ENCODE measurements at regions not wholly inside any gene's neighbourhood (a gene's known extent, or its start where the extent isn't known, plus 50 kb on each side); places are given as distances from the start of the nearest gene placed in this dataset.
"Not testable (repeated sequence)": the region's sequence is repeated elsewhere in the genome, so short reads cannot be mapped to it uniquely, and the experiment has no call there.

DNA sequence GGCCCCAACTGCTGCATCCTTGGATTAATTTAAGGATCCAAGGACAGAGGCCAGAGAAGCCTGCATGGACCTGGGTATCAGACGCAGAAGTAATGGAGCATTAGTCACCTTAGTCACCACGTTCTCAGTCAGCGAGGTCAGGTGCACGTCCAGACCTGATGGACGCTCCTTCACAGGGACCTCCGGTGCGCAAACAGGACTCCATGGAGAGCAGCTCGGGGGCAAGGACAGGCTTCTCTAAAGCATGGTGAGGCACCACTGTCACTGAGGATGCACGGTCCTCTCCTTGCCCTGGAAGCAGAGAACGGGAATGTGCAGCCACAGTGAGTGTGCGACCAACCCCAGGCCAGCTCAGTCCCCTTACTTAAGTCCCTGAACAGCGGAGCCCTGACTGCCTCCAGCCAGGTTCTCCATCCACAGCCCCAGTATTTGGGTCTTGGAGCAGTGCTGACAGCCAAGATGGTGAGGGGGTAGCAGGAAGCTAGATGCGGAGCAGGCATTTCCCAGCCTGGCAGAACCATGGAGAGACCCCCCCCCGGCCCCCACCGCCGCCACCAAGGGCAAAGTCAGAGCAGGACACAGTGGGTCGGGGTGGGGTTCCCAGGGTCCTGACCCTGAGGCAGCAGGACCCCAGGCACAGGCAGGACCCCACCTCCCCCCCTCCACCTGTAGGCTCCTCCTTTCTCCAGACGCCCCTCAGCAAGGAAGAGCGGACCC is 253.4 kb upstream of the SFSWAP start:
- DNase-seq (ENCODE audit: low read depth): no peak

GRCh38 chr12:131458048-131458374 is 252.9 kb upstream of the SFSWAP start:
- no peak for DNase-seq (ENCODE audit: low read depth)

DNA sequence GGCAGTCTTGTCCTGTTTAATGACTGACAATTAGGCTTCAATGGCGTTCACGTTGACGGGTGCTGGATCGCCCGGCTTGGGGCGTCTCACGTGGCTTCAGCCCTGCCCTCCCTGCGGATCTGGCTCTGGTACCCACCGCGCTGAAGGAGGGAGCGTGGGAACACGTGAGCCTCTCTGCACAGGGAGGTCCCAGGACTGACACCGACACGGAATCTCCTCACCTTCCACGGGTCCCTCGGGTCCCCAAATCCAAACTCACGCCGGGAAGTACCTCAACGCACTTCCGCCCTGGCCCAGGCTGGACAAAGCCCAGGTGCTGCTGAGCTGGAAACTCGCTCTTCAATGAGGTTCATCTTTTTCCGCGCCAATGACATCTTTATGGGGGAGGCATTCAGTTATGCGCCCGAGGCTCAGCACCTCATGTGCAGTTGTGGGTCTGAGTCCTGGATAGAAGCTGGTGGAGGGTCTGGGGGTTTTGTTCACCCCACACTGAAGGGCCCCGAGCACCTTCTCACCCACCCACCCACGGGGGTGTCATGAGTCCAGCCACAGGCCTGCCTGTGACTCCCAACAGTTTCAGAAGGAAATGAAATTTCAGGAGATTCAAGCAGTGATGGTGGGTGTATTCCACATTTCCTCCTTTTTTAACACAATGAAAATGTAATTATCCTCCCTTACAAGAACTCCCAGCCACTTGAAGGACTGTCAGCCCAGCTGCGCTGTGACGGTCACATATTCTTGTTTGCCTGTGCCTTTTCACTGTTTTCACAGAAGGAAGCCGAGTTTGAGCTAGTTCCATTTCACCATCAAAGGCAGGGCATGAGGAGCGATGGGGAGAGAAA is 251.7 kb upstream of the SFSWAP start:
- DNase-seq (ENCODE audit: low read depth): no peak

GRCh38 chr12:131459773-131460365 is 251.0 kb upstream of the SFSWAP start:
- DNase-seq (ENCODE audit: low read depth): no peak

GRCh38 chr12:131460520-131460919 is 250.4 kb upstream of the SFSWAP start:
- DNase-seq (ENCODE audit: low read depth): no peak

- DNase-seq (ENCODE audit: low read depth): no peak
These were observed 249.8 kb upstream of the SFSWAP start for GRCh38 chr12:131461096-131461495.

GRCh38 chr12:131463174-131463573 is 247.7 kb upstream of the SFSWAP start:
- no peak for DNase-seq (ENCODE audit: low read depth)

DNA sequence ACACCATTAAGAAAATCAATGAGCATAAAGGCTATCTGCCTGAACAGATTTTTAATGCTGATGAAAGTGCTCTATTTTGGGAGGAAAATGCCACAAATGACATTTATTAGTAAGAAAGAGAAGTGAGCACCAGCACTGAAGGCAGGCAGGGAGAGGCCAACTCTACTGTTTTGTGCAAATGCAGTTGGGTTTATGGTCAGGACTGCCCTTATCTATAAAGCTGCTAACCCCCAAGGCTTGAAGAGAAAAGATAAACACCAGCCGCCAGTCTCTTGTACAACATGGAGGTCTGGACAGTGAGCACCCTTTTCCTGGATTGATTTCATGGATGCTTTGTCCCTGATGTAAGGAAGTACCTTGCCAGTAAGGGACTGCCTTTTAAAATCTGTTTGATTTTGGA is 246.8 kb upstream of the SFSWAP start:
- no peak for DNase-seq (ENCODE audit: low read depth)

DNA sequence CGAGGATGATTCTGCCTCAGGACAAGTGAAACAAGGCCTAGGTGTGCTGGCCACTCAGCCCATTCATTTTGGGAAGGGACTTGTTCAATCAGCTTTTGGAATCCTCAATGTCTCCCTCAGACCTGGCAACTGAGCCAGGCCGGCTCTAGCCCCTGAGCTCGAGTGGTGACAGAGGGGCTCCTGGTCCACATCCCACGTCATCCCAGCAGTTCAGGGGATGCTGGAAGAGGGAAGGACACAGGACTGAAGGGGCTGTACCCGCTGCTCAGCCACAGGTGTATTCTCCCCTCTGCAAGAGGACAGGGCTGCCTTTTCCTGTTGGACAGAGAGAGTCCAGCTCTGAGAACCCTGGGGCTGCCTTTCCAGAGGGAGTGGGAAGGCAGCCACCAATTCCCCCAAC is 244.6 kb upstream of the SFSWAP start:
- DNase-seq (ENCODE audit: low read depth): no peak

- no peak for DNase-seq (ENCODE audit: low read depth)
These were observed 244.0 kb upstream of the SFSWAP start for GRCh38 chr12:131466932-131467331.

DNA sequence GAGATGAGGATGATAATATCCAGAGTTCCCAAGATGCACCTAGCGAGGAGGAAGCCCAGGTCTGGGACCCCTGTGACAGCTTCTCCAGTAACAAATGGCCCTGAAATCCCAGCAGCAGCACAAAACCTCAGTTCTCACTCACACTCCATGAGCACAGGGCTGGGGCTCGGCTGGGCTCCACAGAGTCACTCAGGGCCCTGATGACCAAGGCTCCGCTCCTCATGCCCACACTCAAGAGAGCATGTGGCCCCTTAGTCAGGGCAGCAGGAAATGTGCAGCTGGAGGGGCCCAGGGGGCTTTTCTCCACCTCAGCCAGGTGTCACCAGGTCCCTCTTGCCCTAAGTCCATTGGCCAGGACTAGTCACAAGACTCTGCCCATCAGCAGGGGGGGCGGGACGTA is 242.7 kb upstream of the SFSWAP start:
- DNase-seq (ENCODE audit: low read depth): no peak

DNA sequence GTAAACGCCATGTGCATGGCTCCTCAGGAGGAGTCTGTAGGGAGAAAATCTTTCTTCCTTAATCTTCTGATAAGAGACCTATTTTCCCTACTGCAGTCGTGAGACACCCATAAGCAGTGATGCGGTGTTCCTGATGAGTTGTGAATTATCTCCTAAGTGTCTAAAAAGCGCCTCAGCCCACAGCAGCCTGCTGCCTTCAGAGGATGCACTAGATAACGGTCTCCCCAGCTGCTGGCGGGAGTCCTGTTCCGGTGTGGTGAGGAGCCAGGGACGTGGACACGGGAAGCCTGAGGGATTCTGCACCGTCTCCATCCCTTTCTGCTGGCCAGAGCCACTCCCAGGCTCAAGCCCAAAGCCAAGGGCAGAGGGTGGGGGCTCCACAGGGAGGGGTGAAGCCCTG is 240.9 kb upstream of the SFSWAP start:
- not testable (repeated sequence) for DNase-seq (ENCODE audit: low read depth)

- DNase-seq (ENCODE audit: low read depth): no peak
These were observed 239.5 kb upstream of the SFSWAP start for GRCh38 chr12:131471271-131471905.

DNA sequence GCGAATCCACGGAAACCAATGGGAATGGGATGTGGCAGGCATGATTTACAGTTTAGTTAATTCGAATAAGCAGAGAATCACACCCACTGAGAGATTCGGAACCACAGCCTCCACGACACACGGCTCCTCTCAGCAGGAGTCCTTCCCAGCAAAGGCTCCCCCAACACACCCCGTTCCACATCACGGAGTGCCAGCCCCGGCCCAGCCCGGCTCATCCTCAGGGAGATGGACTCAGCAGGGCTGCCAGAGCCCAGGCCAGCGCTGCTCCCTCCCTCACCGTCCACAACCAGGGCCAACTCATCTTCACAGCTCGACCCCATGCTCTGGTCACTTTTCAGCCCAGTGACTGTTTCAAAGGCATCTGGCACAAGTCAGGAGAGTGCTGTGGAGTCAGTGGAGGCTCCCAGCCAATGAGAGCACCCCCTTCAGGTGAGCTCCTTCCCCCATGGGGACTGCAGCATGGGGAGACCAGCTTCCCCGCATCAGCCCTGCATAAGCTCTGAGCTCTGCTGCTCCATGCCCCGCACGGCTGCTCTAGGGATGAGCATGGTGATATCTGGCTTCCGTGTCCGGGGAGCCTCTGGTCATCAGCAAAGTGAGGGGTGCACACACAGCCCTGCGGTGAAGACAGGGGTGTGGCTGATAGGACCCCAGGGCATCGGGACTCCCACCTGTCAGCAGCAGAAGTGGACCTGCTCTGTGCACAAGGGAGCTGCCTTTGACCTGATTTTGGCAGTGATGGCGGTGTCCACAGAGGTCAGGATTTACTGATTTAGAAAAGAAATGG is 238.8 kb upstream of the SFSWAP start:
- DNase-seq (ENCODE audit: low read depth): no peak

DNA sequence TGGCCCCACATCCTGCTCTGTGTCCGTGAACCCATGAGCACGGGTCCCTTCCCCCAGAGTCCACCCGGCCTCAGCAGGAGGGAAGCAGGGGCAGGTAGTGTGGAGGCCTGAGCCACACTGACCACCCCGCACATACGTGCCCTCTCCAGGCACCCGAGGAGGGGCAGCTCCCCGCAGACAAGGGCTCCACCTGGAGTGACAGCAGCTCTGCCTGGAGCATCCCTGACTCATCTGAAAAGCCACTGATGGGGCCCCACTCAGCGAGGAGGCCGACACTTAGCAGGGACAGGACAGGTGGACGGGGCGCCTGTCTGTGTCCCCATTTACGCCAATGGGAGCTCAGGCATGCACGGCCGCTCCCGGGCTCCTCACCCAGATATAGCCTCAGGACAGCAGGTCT is 237.6 kb upstream of the SFSWAP start:
- DNase-seq (ENCODE audit: low read depth): no peak

GRCh38 chr12:131473741-131474709 is 236.9 kb upstream of the SFSWAP start:
- no peak for DNase-seq (ENCODE audit: low read depth)

GRCh38 chr12:131475012-131475411 is 235.9 kb upstream of the SFSWAP start:
- DNase-seq (ENCODE audit: low read depth): not testable (repeated sequence)

DNA sequence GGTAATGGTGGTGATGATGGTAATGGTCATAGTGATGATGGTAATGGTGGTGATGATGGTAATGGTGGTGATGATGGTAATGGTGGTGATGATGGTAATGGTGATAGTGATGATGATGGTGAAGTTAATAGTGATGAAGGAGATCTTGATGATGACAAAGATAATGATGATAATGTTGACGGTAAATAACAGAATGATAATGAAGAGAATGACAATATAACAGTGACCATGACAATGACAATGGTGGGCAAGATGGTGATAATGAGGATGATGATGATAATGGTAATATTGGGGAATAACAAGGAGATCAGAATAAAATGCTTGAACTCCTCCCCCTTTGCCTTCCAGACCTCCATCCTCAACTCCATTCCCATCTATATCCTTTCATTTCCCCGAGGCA is 233.3 kb upstream of the SFSWAP start:
- DNase-seq (ENCODE audit: low read depth): no peak

GRCh38 chr12:131478468-131478867 is 232.4 kb upstream of the SFSWAP start:
- no peak for DNase-seq (ENCODE audit: low read depth)

DNA sequence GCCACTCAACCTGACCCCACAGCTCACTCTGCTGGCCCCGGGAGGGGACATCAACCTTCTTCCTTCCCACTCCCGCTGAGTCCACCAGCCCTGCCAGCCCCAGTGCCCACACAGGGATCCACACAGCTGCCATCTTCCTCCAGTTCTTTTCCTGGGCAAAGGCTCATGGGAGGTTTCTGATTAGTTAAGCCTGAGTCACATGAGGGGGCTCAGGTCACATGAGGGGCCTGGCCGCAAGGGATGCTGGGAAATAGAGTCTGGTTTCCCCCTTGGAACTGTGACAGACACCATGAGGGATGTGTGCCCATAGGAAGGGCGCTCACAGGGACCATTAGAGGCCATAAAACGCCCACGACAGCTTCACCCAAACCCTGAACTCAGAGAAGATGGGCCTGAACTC is 228.7 kb upstream of the SFSWAP start:
- DNase-seq (ENCODE audit: low read depth): no peak

- DNase-seq (ENCODE audit: low read depth): no peak
These were observed 228.2 kb upstream of the SFSWAP start for GRCh38 chr12:131482686-131483085.

Data from stimulated activated CD8-positive, alpha-beta memory T cell treated with anti-CD3 and anti-CD28 coated beads, Interleukin-15, amount 100 ng/mL, for 24 hours (primary cell).